ENCODE measurements at regions not wholly inside any gene's neighbourhood (a gene's known extent, or its start where the extent isn't known, plus 50 kb on each side); places are given as distances from the start of the nearest gene placed in this dataset.
A peak's percentile ranks its signal among the peaks of the same experiment; 100 is the strongest.
"Not testable (repeated sequence)": the region's sequence is repeated elsewhere in the genome, so short reads cannot be mapped to it uniquely, and the experiment has no call there.

DNA sequence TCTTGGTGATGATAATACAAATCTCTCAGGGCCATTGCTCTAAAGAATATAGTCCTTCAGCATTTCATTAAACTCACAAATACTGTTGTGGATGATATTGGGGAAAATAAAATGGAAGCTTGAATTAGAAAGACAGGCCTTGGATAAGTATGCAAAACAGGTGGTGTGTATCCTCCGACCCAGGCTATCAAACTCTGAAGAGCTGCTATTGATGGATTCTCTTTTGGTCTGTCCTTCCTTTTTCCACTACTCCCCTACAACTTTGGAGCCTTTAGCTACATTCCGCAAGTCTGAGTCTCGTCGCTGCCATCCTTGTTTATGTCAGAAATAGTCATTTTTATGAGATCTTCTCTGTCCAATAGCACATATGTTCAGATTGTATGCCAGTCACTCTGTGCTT lies 351.6 kb downstream of the KCNJ2 start:
- 77 to 84% (median 81%) methylated on average over 4 of the region's 4 CpGs for WGBS, 3 donors
- no peaks in the 10 kb centered on the region for H3K27me3 ChIP-seq
- H3K27ac ChIP-seq, result no peak overlapping the region
- no peaks in the 10 kb centered on the region for H3K9me3 ChIP-seq
- TF ChIP-seq EP300 (IDR thresholded peaks at IDR 0.05), result no peak
- TF ChIP-seq, protein P1, sequence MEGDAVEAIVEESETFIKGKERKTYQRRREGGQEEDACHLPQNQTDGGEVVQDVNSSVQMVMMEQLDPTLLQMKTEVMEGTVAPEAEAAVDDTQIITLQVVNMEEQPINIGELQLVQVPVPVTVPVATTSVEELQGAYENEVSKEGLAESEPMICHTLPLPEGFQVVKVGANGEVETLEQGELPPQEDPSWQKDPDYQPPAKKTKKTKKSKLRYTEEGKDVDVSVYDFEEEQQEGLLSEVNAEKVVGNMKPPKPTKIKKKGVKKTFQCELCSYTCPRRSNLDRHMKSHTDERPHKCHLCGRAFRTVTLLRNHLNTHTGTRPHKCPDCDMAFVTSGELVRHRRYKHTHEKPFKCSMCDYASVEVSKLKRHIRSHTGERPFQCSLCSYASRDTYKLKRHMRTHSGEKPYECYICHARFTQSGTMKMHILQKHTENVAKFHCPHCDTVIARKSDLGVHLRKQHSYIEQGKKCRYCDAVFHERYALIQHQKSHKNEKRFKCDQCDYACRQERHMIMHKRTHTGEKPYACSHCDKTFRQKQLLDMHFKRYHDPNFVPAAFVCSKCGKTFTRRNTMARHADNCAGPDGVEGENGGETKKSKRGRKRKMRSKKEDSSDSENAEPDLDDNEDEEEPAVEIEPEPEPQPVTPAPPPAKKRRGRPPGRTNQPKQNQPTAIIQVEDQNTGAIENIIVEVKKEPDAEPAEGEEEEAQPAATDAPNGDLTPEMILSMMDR (IDR thresholded peaks at IDR 0.05), result no peak
- no peak for TF ChIP-seq POLR2A (IDR thresholded peaks at IDR 0.05)
- no peaks in the 10 kb centered on the region for H3K36me3 ChIP-seq
- H3K4me3 ChIP-seq, result no peak overlapping the region
- no peak for DNase-seq
- no peaks in the 10 kb centered on the region for H3K4me1 ChIP-seq (ENCODE audit: insufficient read depth)
- intact Hi-C loops (cut with DNase I), result no loop called here

DNA sequence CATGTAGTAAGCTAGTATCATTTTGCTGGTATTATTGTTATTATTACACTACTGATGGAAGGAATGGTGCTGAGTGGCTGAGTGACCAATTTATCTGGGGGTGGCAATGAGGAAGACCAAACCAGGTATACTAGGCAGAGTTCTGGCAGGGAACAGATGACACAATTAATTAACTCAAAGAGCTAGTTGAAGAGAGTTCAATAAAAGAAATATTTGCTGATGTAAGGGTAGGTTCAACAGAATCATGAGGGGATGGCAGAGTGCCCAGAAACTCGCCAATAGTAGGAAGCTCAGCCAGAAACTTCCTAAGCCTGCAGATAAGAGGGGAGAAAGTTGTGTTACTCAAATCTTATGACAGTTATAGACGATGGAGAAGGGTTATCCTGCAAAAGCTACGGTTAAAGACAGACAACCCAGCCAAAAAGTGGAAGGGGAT lies 352.5 kb downstream of the KCNJ2 start:
- WGBS, 3 donors, result 0 to 1% (median 0%) methylated on average over 3 of the region's 3 CpGs
- Histone ChIP-seq H3K27ac (no peak overlapping the region), H3K4me1 (ENCODE audit: insufficient read depth) (no peaks in the 10 kb centered on the region), H3K36me3 (no peaks in the 10 kb centered on the region), H3K4me3 (no peak overlapping the region), H3K9me3 (no peaks in the 10 kb centered on the region), H3K27me3 (no peaks in the 10 kb centered on the region)
- TF ChIP-seq POLR2A (IDR thresholded peaks at IDR 0.05), result no peak
- TF ChIP-seq, protein P1 (IDR thresholded peaks at IDR 0.05), result no peak
- intact Hi-C loops (cut with DNase I), result no loop called here
- peak in 4 of 5 donors; percentile 11 to 42 (median 27) for DNase-seq

DNA sequence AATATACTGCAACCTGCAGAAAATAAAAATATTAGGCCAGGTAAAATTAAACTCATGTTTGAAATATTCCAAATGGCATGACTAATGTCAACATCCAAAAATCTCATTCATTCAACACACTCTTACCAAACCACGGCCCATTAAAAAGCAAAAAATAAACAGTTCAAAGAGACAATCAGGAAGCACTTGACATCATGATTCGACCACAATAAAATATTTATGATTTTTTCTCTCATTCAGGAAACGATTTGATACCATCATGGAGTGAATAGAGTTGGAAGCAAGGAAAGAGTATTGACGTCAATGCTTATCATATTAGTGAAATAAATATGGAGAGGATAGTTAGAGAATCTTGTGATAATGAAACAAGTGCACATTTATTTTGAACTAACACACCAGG lies 354.1 kb downstream of the KCNJ2 start:
- H3K4me1 ChIP-seq (ENCODE audit: insufficient read depth), result no peaks in the 10 kb centered on the region
- no peak overlapping the region for H3K27ac ChIP-seq
- TF ChIP-seq, protein P1 (IDR thresholded peaks at IDR 0.05), result no peak
- TF ChIP-seq POLR2A (IDR thresholded peaks at IDR 0.05) (no peak), EP300 (IDR thresholded peaks at IDR 0.05) (no peak)
- intact Hi-C loops (cut with DNase I), result no loop called here
- no peaks in the 10 kb centered on the region for H3K36me3 ChIP-seq
- no peak overlapping the region for H3K4me3 ChIP-seq
- DNase-seq, result no peak
- 73 to 80% (median 75%) methylated on average over 4 of the region's 4 CpGs for WGBS, 3 donors
- H3K27me3 ChIP-seq, result no peaks in the 10 kb centered on the region
- H3K9me3 ChIP-seq, result no peaks in the 10 kb centered on the region

GRCh38 chr17:70525035-70525434 lies 355.7 kb downstream of the KCNJ2 start:
- DNase-seq; H3K36me3 ChIP-seq; H3K27me3 ChIP-seq; H3K27ac ChIP-seq; H3K4me3 ChIP-seq; H3K4me1 ChIP-seq (ENCODE audit: insufficient read depth); intact Hi-C loops (cut with DNase I); H3K9me3 ChIP-seq: not testable (repeated sequence)
- WGBS, 3 donors, result 97 to 99% (median 98%) methylated on average over 7 of the region's 7 CpGs

GRCh38 chr17:70525961-70526360 lies 356.6 kb downstream of the KCNJ2 start:
- TF ChIP-seq POLR2A (IDR thresholded peaks at IDR 0.05), result no peak
- TF ChIP-seq, protein P1 (IDR thresholded peaks at IDR 0.05), result no peak
- no peak for TF ChIP-seq EP300 (IDR thresholded peaks at IDR 0.05)
- Histone ChIP-seq H3K27ac (no peak overlapping the region), H3K4me1 (ENCODE audit: insufficient read depth) (no peaks in the 10 kb centered on the region), H3K36me3 (no peaks in the 10 kb centered on the region), H3K4me3 (no peak overlapping the region), H3K27me3 (no peaks in the 10 kb centered on the region), H3K9me3 (no peaks in the 10 kb centered on the region)
- no peak for DNase-seq
- 86 to 89% (median 86%) methylated on average over 5 of the region's 5 CpGs for WGBS, 3 donors
- intact Hi-C loops (cut with DNase I), result no loop called here

Data from ovary (tissue), 7 donors.